HFFc6 (cell line): ENCODE measurements at regions not wholly inside any gene's neighbourhood (a gene's known extent, or its start where the extent isn't known, plus 50 kb on each side); places are given as distances from the start of the nearest gene placed in this dataset.

Experiments
- DNase-seq: peaks from one replicate; pipeline ENCODE4 v3.0.0-alpha.2; 2018
- H3K27ac Mint-ChIP-seq: 2 replicates; pipeline ENCODE4 v1.8.0; 2020; ENCODE audit warnings: mild to moderate bottlenecking, mixed read lengths
- H3K27me3 Mint-ChIP-seq: 2 replicates; pipeline ENCODE4 v1.8.0; 2021; ENCODE audit warnings: mild to moderate bottlenecking, moderate library complexity, mixed read lengths; ENCODE audit not compliant: insufficient read depth
- H3K36me3 Mint-ChIP-seq: 2 replicates; pipeline ENCODE4 v1.8.0; 2021; ENCODE audit warnings: low read depth, mixed read lengths
- H3K4me1 Mint-ChIP-seq: 2 replicates; pipeline ENCODE4 v1.8.0; 2020; ENCODE audit warnings: low read depth, mixed read lengths
- H3K4me3 Mint-ChIP-seq: 2 replicates; pipeline ENCODE4 v1.8.0; 2020; ENCODE audit warnings: mild to moderate bottlenecking, moderate library complexity, mixed read lengths
- H3K9me3 Mint-ChIP-seq: 2 replicates; pipeline ENCODE4 v1.8.0; 2020; ENCODE audit warnings: mild to moderate bottlenecking, mixed read lengths
- CTCF ChIP-seq: fragments of 200-600 bp; sonication (generic); IDR thresholded peaks from 2 replicates; pipeline ENCODE4 v1.5.0; 2021; ENCODE audit warnings: antibody characterized with exemption, mild to moderate bottlenecking

GRCh38 chr1:82161700-82162141, 361.0 kb downstream of the ADGRL2 start:
- H3K27ac Mint-ChIP-seq: no peak overlapping the region
- TF ChIP-seq CTCF: no peak
- no peak for DNase-seq
- no peaks in the 10 kb centered on the region for H3K36me3 Mint-ChIP-seq
- no peaks in the 10 kb centered on the region for H3K4me1 Mint-ChIP-seq
- H3K9me3 Mint-ChIP-seq: peaks cover 31% of the 10 kb centered on the region; the same call in 1 of the 2 replicates
- H3K4me3 Mint-ChIP-seq: no peak overlapping the region
- H3K27me3 Mint-ChIP-seq: no peaks in the 10 kb centered on the region; the same call in none of the 2 replicates

GRCh38 chr1:82160903-82161302, 360.2 kb downstream of the ADGRL2 start:
- no peak for TF ChIP-seq CTCF
- Mint-ChIP-seq H3K9me3 (peaks cover 35% of the 10 kb centered on the region), H3K27me3 (no peaks in the 10 kb centered on the region; the same call in none of the 2 replicates), H3K36me3 (no peaks in the 10 kb centered on the region), H3K4me1 (no peaks in the 10 kb centered on the region), H3K27ac (no peak overlapping the region), H3K4me3 (no peak overlapping the region)
- no peak for DNase-seq

GRCh38 chr1:82160036-82160435, 359.3 kb downstream of the ADGRL2 start:
- no peak for DNase-seq
- Mint-ChIP-seq H3K36me3 (no peaks in the 10 kb centered on the region), H3K4me1 (no peaks in the 10 kb centered on the region), H3K4me3 (no peak overlapping the region), H3K9me3 (peaks cover 44% of the 10 kb centered on the region), H3K27me3 (no peaks in the 10 kb centered on the region; the same call in none of the 2 replicates), H3K27ac (no peak overlapping the region)
- no peak for TF ChIP-seq CTCF

- H3K4me3 Mint-ChIP-seq: no peak overlapping the region
- DNase-seq: no peak
- H3K27me3 Mint-ChIP-seq: no peaks in the 10 kb centered on the region; the same call in none of the 2 replicates
- H3K36me3 Mint-ChIP-seq: no peaks in the 10 kb centered on the region
- TF ChIP-seq CTCF: no peak
- no peak overlapping the region for H3K27ac Mint-ChIP-seq
- peaks cover 39% of the 10 kb centered on the region for H3K9me3 Mint-ChIP-seq
- H3K4me1 Mint-ChIP-seq: no peaks in the 10 kb centered on the region
Measured at GRCh38 chr1:82158981-82159380, 358.2 kb downstream of the ADGRL2 start.

GRCh38 chr1:82154219-82154970, 353.7 kb downstream of the ADGRL2 start:
- Mint-ChIP-seq H3K36me3 (no peaks in the 10 kb centered on the region), H3K9me3 (peaks cover 42% of the 10 kb centered on the region), H3K4me1 (no peaks in the 10 kb centered on the region), H3K27me3 (no peaks in the 10 kb centered on the region; the same call in 1 of the 2 replicates), H3K4me3 (no peak overlapping the region), H3K27ac (no peak overlapping the region)
- no peak for DNase-seq
- TF ChIP-seq CTCF: no peak
